K562 (cell line): ENCODE measurements at regions not wholly inside any gene's neighbourhood (a gene's known extent, or its start where the extent isn't known, plus 50 kb on each side); places are given as distances from the start of the nearest gene placed in this dataset.

Source experiments
- ATAC-seq: fragments of 200-7000 bp; cut with Tn5 transposase; 3 replicates; pipeline ENCODE4 v1.9.1; 2020; ENCODE audit warnings: moderate library complexity
- BruUV-seq: library from RNA; stranded (reverse); fragments of 400-500 nt; replicated peaks from 2 replicates; lab custom pipeline; 2021; lab: Mats Ljungman, UMichigan
- CTCF ChIA-PET: fragments of 300-600 bp; formaldehyde crosslinking; extraction: SDS; loops from one replicate; lab custom pipeline; 2021; ENCODE audit warnings: low intra/inter-chr PET ratio; lab: Yijun Ruan, JAX
- POLR2A ChIA-PET: fragments of 300-600, 350-650 bp; sonication (Branson Sonifier 250); formaldehyde crosslinking; extraction: SDS; loops from one replicate; lab custom pipeline; 2021; ENCODE audit warnings: antibody characterized with exemption, inconsistent platforms; lab: Yijun Ruan, JAX
- DNase-seq, 4 experiments: peaks; one replicate each; pipeline versions ENCODE4 v3.0.0 to v3.0.0-alpha.2; 2011 to 2018; ENCODE audit warnings: low spot score in 3 of 4, mixed read lengths in 3 of 4; ENCODE audit errors: extremely low read depth in 1 of 4
- FAIRE-seq: peaks from 2 replicates; lab custom pipeline; 2011; peaks lifted over from hg19 to GRCh38; lab: Jason Lieb, UNC
- H2AFZ ChIP-seq: 2 replicates; pipeline ENCODE4 v1.6.0; 2011; ENCODE audit warnings: low read depth, low read length, control low read depth, inconsistent platforms
- H3K27ac ChIP-seq: fragments of 200-600 bp; 3 replicates; pipeline ENCODE4 v1.8.0; 2011; ENCODE audit warnings: low read depth, mild to moderate bottlenecking, control low read depth, inconsistent platforms, low read length, moderate library complexity, mixed read lengths; ENCODE audit errors: extremely low read depth
- H3K27me3 ChIP-seq, 2 experiments: fragments of 300-600 bp in 1 of 2; 2 replicates in 1 of 2; 3 replicates in 1 of 2; pipeline versions ENCODE4 v1.6.0 to v1.8.0; 2011; ENCODE audit warnings: inconsistent platforms in 2 of 2, low read length in 2 of 2, mild to moderate bottlenecking in 1 of 2, mixed read lengths in 1 of 2, moderate library complexity in 1 of 2; ENCODE audit not compliant: control insufficient read depth in 2 of 2, insufficient read depth in 2 of 2
- H3K36me3 ChIP-seq: fragments of 300-600 bp; 3 replicates; pipeline ENCODE4 v1.8.0; 2011; ENCODE audit warnings: mild to moderate bottlenecking, low read length, inconsistent platforms; ENCODE audit not compliant: control insufficient read depth, insufficient read depth
- H3K4me1 ChIP-seq, 2 experiments: fragments of 200-600 bp in 1 of 2; replicated peaks in 1 of 2; 2 replicates in 1 of 2; 3 replicates in 1 of 2; pipeline versions ENCODE4 v1.5.1 to v1.8.0; 2011; ENCODE audit warnings: inconsistent platforms in 2 of 2, low read length in 2 of 2, mild to moderate bottlenecking in 1 of 2, mixed read lengths in 1 of 2, moderate library complexity in 1 of 2; ENCODE audit not compliant: control insufficient read depth in 2 of 2, insufficient read depth in 2 of 2
- H3K4me2 ChIP-seq: 2 replicates; pipeline ENCODE4 v1.6.1; 2011; ENCODE audit warnings: low read length, control low read depth, inconsistent platforms, mixed read lengths; ENCODE audit not compliant: insufficient read depth
- H3K4me3 ChIP-seq: fragments of 200-600 bp; sonication (generic), shearing (Covaris generic); 2 replicates; pipeline ENCODE4 v1.5.1; 2016; ENCODE audit warnings: control low read depth, inconsistent platforms
- H3K79me2 ChIP-seq: fragments of 200-600 bp; 3 replicates; pipeline ENCODE4 v1.8.0; 2011; ENCODE audit warnings: low read length, inconsistent platforms; ENCODE audit not compliant: control insufficient read depth, insufficient read depth
- H3K9ac ChIP-seq, 2 experiments: 2 replicates each; pipeline versions ENCODE4 v1.6.0 to v1.6.1; 2011; ENCODE audit warnings: low read depth in 2 of 2, low read length in 2 of 2, control low read depth in 1 of 2, inconsistent platforms in 1 of 2, mild to moderate bottlenecking in 1 of 2, mixed read lengths in 1 of 2; ENCODE audit not compliant: insufficient read depth in 1 of 2
- H3K9me1 ChIP-seq: one replicate; pipeline ENCODE4 v1.6.0; 2011; ENCODE audit warnings: inconsistent platforms, mild to moderate bottlenecking, low read length, moderate library complexity; ENCODE audit not compliant: control insufficient read depth, insufficient read depth
- H3K9me3 ChIP-seq: replicated peaks from 2 replicates; pipeline ENCODE4 v1.5.1; 2011; ENCODE audit warnings: low read depth, low read length, inconsistent platforms; ENCODE audit not compliant: control insufficient read depth, insufficient read depth
- H4K20me1 ChIP-seq: replicated peaks from 2 replicates; pipeline ENCODE4 v1.6.1; 2011; ENCODE audit warnings: low read length, inconsistent platforms, mixed read lengths; ENCODE audit not compliant: control insufficient read depth, insufficient read depth
- AFF4 ChIP-seq: sonication (generic); formaldehyde crosslinking; IDR thresholded peaks from 2 replicates; pipeline ENCODE4 v1.8.0; 2023; ENCODE audit warnings: mild to moderate bottlenecking, missing genetic modification reagents
- BRD4 ChIP-seq: fragments of 200-600 bp; sonication (generic); IDR thresholded peaks from 2 replicates; pipeline ENCODE4 v1.6.1; 2017; ENCODE audit warnings: inconsistent platforms
- DIDO1 ChIP-seq: fragments of 450-650 bp; IDR thresholded peaks from 2 replicates; pipeline ENCODE4 v1.6.1; 2016; ENCODE audit warnings: low read depth, missing biosample characterization, missing genetic modification characterization
- EZH2 ChIP-seq: IDR thresholded peaks from 2 replicates; pipeline ENCODE4 v1.6.1; 2012; ENCODE audit warnings: low read depth, mild to moderate bottlenecking, inconsistent platforms, low read length, borderline replicate concordance
- FOS ChIP-seq: IDR thresholded peaks from 3 replicates; pipeline ENCODE4 v1.6.1; 2011; ENCODE audit not compliant: insufficient read length; ENCODE audit errors: extremely low read depth
- FOXA1 ChIP-seq: fragments of 450-650 bp; IDR thresholded peaks from 2 replicates; pipeline ENCODE4 v1.6.1; 2016; ENCODE audit warnings: mild to moderate bottlenecking, borderline replicate concordance
- FOXK2 ChIP-seq, 2 experiments: fragments of 450-650 bp; IDR thresholded peaks in 1 of 2; conservative IDR thresholded peaks in 1 of 2; 2 replicates each; pipeline ENCODE4 v1.6.1; 2016; ENCODE audit warnings: low read depth in 2 of 2, mild to moderate bottlenecking in 1 of 2
- HMG20A ChIP-seq: fragments of 450-650 bp; formaldehyde crosslinking; conservative IDR thresholded peaks from 2 replicates; pipeline ENCODE4 v1.4.0; 2020; ENCODE audit warnings: mild to moderate bottlenecking, mixed read lengths
- MLLT1 ChIP-seq, 2 experiments: fragments of 450-650 bp; IDR thresholded peaks; 2 replicates each; pipeline ENCODE4 v1.6.1; 2016
- SAFB ChIP-seq: fragments of 200-400 bp; formaldehyde crosslinking; IDR thresholded peaks from 2 replicates; pipeline ENCODE4 v1.6.1; 2017; ENCODE audit warnings: low read depth, low read length, borderline replicate concordance
- SPI1 ChIP-seq: IDR thresholded peaks from 2 replicates; pipeline ENCODE4 v1.6.1; 2011; ENCODE audit warnings: low read depth, low read length, control low read depth, borderline replicate concordance
- STAT5A ChIP-seq: IDR thresholded peaks from 2 replicates; pipeline ENCODE4 v1.6.1; 2012; ENCODE audit warnings: low read length, inconsistent platforms, borderline replicate concordance
- TEAD2 ChIP-seq: fragments of 450-650 bp; IDR thresholded peaks from 2 replicates; pipeline ENCODE4 v1.6.1; 2016; ENCODE audit warnings: missing genetic modification characterization, control low read depth, missing compliant biosample characterization
- ZBTB49 ChIP-seq: sonication (generic); formaldehyde crosslinking; IDR thresholded peaks from 2 replicates; pipeline ENCODE4 v1.8.0; 2022; ENCODE audit warnings: missing genetic modification reagents, mild to moderate bottlenecking, borderline replicate concordance
- ZNF24 ChIP-seq: fragments of 450-650 bp; IDR thresholded peaks from 2 replicates; pipeline ENCODE4 v1.6.1; 2016
- ZNF282 ChIP-seq: sonication (generic); formaldehyde crosslinking; IDR thresholded peaks from 2 replicates; pipeline ENCODE4 v1.8.1; 2023; ENCODE audit warnings: missing genetic modification reagents
- ZNF347 ChIP-seq: fragments of 450-650 bp; formaldehyde crosslinking; IDR thresholded peaks from 2 replicates; pipeline ENCODE4 v1.4.0; 2020; ENCODE audit warnings: low read depth, mild to moderate bottlenecking, moderate library complexity
- ZNF77 ChIP-seq: fragments of 250-450 bp; sonication (Bioruptor Pico); IDR thresholded peaks from 2 replicates; pipeline ENCODE4 v1.5.0; 2020
- WGBS: fragments of 100-300 bp; shearing (Covaris generic); methylation state at CpG from one replicate; pipeline ENCODE4 v1.1.6; 2016; ENCODE audit warnings: low coverage, mixed read lengths; ENCODE audit not compliant: insufficient coverage; ENCODE audit errors: missing lambda C conversion rate; 5-methylcytosine and 5-hydroxymethylcytosine counted together
- in situ Hi-C: fragments of 300-500 bp; cut with MboI; formaldehyde crosslinking; loops from 4 replicates; pipeline ENCODE4 v1.15.0; 2018; ENCODE audit warnings: inconsistent platforms, mixed read lengths
- intact Hi-C: fragments of 100-400 bp; cut with micrococcal nuclease; formaldehyde crosslinking; loops from 2 replicates; pipeline ENCODE4 v1.14.2; 2022

GRCh38 chr19:32010071-32010470 is 335.3 kb upstream of the ZNF507 start:
- Histone ChIP-seq H3K79me2 (no peaks in the 10 kb centered on the region), H4K20me1 (no peaks in the 10 kb centered on the region), H3K4me1 (no peaks in the 10 kb centered on the region), H3K9me1 (no peaks in the 10 kb centered on the region), H3K9me3 (no peaks in the 10 kb centered on the region), H3K36me3 (no peaks in the 10 kb centered on the region), H3K9ac (no peak overlapping the region), H2AFZ (no peak overlapping the region), H3K27me3 (peaks cover 0 to 9% of the 10 kb centered on the region in 2 experiments; a peak in 1 of 5 replicates), H3K4me2 (no peak overlapping the region), H3K27ac (no peak overlapping the region), H3K4me3 (no peak overlapping the region)
- BruUV-seq = no TSS peak
- no peak for FAIRE-seq
- 1% methylated on average over 12 of the region's 12 CpGs for WGBS
- POLR2A ChIA-PET = no interaction called here
- no peak for DNase-seq
- intact Hi-C loops (no loop called here), in situ Hi-C loops (no loop called here)
- no peak for ATAC-seq
- CTCF ChIA-PET = no interaction called here
- TF ChIP-seq TEAD2 (no peak), HMG20A (CRISPR knock-in tag) (no peak), ZNF282 (CRISPR knock-in tag) (no peak), AFF4 (CRISPR knock-in tag) (no peak), STAT5A (no peak), MLLT1 (IDR thresholded peaks at IDR 0.05) (no peak), FOS (no peak), ZNF77 (no peak), ZNF347 (CRISPR knock-in tag) (no peak), ZNF24 (no peak), SPI1 (no peak), FOXA1 (no peak), DIDO1 (tag) (no peak), SAFB (no peak), ZBTB49 (CRISPR knock-in tag) (no peak), BRD4 (no peak), EZH2 (no peak), FOXK2 (conservative IDR thresholded peaks at IDR 0.05 in 1 of 2, IDR thresholded peaks at IDR 0.05 in 1 of 2; ENCODE audit: low read depth in 2 of 2) (no peak)
